GM18861 (cell line): ENCODE measurements at regions not wholly inside any gene's neighbourhood (a gene's known extent, or its start where the extent isn't known, plus 50 kb on each side); places are given as distances from the start of the nearest gene placed in this dataset.
"Not testable (repeated sequence)": the region's sequence is repeated elsewhere in the genome, so short reads cannot be mapped to it uniquely, and the experiment has no call there.

Experiments used
- ATAC-seq: cut with Tn5 transposase; IDR thresholded peaks from one replicate; pipeline ENCODE4 v1.9.1; 2021; ENCODE audit not compliant: unreplicated experiment

- ATAC-seq = no peak
Measured at GRCh38 chr2:8545695-8546611, 135.9 kb upstream of the ID2 start.

- no peak for ATAC-seq
Measured at GRCh38 chr2:8546612-8547283, 135.1 kb upstream of the ID2 start.

GRCh38 chr2:8547284-8548064 lies 134.4 kb upstream of the ID2 start:
- no peak for ATAC-seq

- no peak for ATAC-seq
Measured at GRCh38 chr2:8548065-8548618, 133.7 kb upstream of the ID2 start.

- no peak for ATAC-seq
Measured at GRCh38 chr2:8548619-8549150, 133.2 kb upstream of the ID2 start.

- ATAC-seq = no peak
Measured at GRCh38 chr2:8549273-8549922, 132.5 kb upstream of the ID2 start.

GRCh38 chr2:8549942-8550341 lies 131.9 kb upstream of the ID2 start:
- ATAC-seq = no peak

GRCh38 chr2:8550481-8550880 lies 131.4 kb upstream of the ID2 start:
- no peak for ATAC-seq

- ATAC-seq = no peak
Measured at GRCh38 chr2:8550937-8551621, 130.8 kb upstream of the ID2 start.

- ATAC-seq = peak; percentile 56
Measured at GRCh38 chr2:8551622-8552074, 130.2 kb upstream of the ID2 start.

- ATAC-seq = no peak
Measured at GRCh38 chr2:8552293-8552801, 129.5 kb upstream of the ID2 start.

GRCh38 chr2:8553643-8554042 lies 128.2 kb upstream of the ID2 start:
- ATAC-seq = no peak

- ATAC-seq = no peak
Measured at GRCh38 chr2:8554296-8554806, 127.5 kb upstream of the ID2 start.

GRCh38 chr2:8555543-8555942 lies 126.3 kb upstream of the ID2 start:
- no peak for ATAC-seq

GRCh38 chr2:8558096-8558495 lies 123.8 kb upstream of the ID2 start:
- no peak for ATAC-seq

GRCh38 chr2:8558956-8559355 lies 122.9 kb upstream of the ID2 start:
- ATAC-seq = no peak

- no peak for ATAC-seq
Measured at GRCh38 chr2:8559805-8560204, 122.1 kb upstream of the ID2 start.

- ATAC-seq = not testable (repeated sequence)
Measured at GRCh38 chr2:8561692-8562091, 120.2 kb upstream of the ID2 start.

GRCh38 chr2:8563814-8564474 lies 117.9 kb upstream of the ID2 start:
- no peak for ATAC-seq
